Psoas muscle (tissue), 7 donors: ENCODE measurements at regions not wholly inside any gene's neighbourhood (a gene's known extent, or its start where the extent isn't known, plus 50 kb on each side); places are given as distances from the start of the nearest gene placed in this dataset.

Experiments used
- ATAC-seq, 4 donors: fragments of 200-7000 bp; cut with Tn5 transposase; one replicate each; pipeline ENCODE4 v1.9.1; 2020; ENCODE audit warnings: moderate library complexity in 3 of 4, mild to moderate bottlenecking in 2 of 4
- DNase-seq, 2 donors: peaks; one replicate each; pipeline ENCODE4 v3.0.0-alpha.2; 2020
- H3K27ac ChIP-seq: fragments of 200-600 bp; one replicate; pipeline ENCODE4 v1.8.0; 2022
- H3K27me3 ChIP-seq, 3 donors: fragments of 200-600 bp in 1 of 3; one replicate each; pipeline versions ENCODE4 v1.6.1 to v1.8.0; 2013 to 2022; ENCODE audit warnings: low read length in 2 of 3, mild to moderate bottlenecking in 2 of 3, moderate library complexity in 1 of 3; ENCODE audit not compliant: insufficient read depth in 3 of 3
- H3K36me3 ChIP-seq, 2 donors: fragments of 200-600 bp in 1 of 2; one replicate each; pipeline versions ENCODE4 v1.6.1 to v1.8.0; 2013 to 2022; ENCODE audit warnings: low read depth in 1 of 2, mild to moderate bottlenecking in 1 of 2, moderate library complexity in 1 of 2; ENCODE audit not compliant: insufficient read depth in 1 of 2
- H3K4me1 ChIP-seq: fragments of 200-600 bp; one replicate; pipeline ENCODE4 v1.8.0; 2022
- H3K4me3 ChIP-seq: fragments of 200-600 bp; one replicate; pipeline ENCODE4 v1.8.0; 2022; ENCODE audit warnings: mild to moderate bottlenecking
- H3K9me3 ChIP-seq: fragments of 200-600 bp; one replicate; pipeline ENCODE4 v1.8.0; 2022
- CTCF ChIP-seq: fragments of 200-600 bp; IDR thresholded peaks from one replicate; pipeline ENCODE4 v1.8.0; 2022; ENCODE audit warnings: antibody characterized with exemption
- WGBS, 3 donors: extraction: QIAGEN DNeasy Blood & Tissue Kit; methylation state at CpG; one replicate each; pipeline versions ENCODE4 v1.1.6 to v1.1.7; 2013; 5-methylcytosine and 5-hydroxymethylcytosine counted together
- intact Hi-C, 2 donors: fragments of 100-400 bp; cut with DNase I; formaldehyde crosslinking; loops; one replicate each; pipeline versions ENCODE4 v1.11.0 to v1.14.2; 2022
- donor health status: healthy with polysubstance abuse.
- donor health status: DM: no; HTN: no; CAD: no; lungs with moderate emphysema.
- donor health status: Bipolar disorder and iron deficiency.
- donor health status: healthy.
- donor health status: DM: yes; HTN: yes; CAD: no.
- donor health status: DM: no; HTN: no; CAD: no.
- donor health status: DM: yes; HTN: yes; CAD: no.

GRCh38 chr2:42842466-42842865 lies 50.1 kb upstream of the HAAO start:
- no peaks in the 10 kb centered on the region for H3K9me3 ChIP-seq
- DNase-seq (no peak), ATAC-seq (no peak)
- H3K27me3 ChIP-seq = no peaks in the 10 kb centered on the region
- WGBS, 3 donors = 75 to 84% (median 77%) methylated on average over 4 of the region's 4 CpGs
- H3K4me1 ChIP-seq = peaks cover 4% of the 10 kb centered on the region
- H3K4me3 ChIP-seq = no peak overlapping the region
- no peak for TF ChIP-seq CTCF
- intact Hi-C loops = no loop called here
- H3K27ac ChIP-seq = no peak overlapping the region
- H3K36me3 ChIP-seq = no peaks in the 10 kb centered on the region
